HepG2 (cell line): ENCODE measurements at regions not wholly inside any gene's neighbourhood (a gene's known extent, or its start where the extent isn't known, plus 50 kb on each side); places are given as distances from the start of the nearest gene placed in this dataset.

ENCODE experiments used
- ATAC-seq: fragments of 200-7000 bp; cut with Tn5 transposase; 3 replicates; pipeline ENCODE4 v1.9.1; 2020; ENCODE audit warnings: mild to moderate bottlenecking, moderate library complexity
- BruUV-seq: library from RNA; stranded (reverse); fragments of 400-500 nt; replicated peaks from 2 replicates; lab custom pipeline; 2021; lab: Mats Ljungman, UMichigan
- CTCF ChIA-PET: fragments of 300-600 bp; formaldehyde crosslinking; extraction: SDS; loops from one replicate; lab custom pipeline; 2021; ENCODE audit warnings: low total read pairs, inconsistent platforms, low intra/inter-chr PET ratio; lab: Yijun Ruan, JAX
- POLR2A ChIA-PET: fragments of 350-600 bp; sonication (Branson Sonifier 250); formaldehyde crosslinking; loops from one replicate; lab custom pipeline; 2020; ENCODE audit warnings: antibody characterized with exemption, inconsistent platforms; lab: Yijun Ruan, JAX
- DNase-seq: peaks from one replicate; pipeline ENCODE4 v3.0.0-alpha.2; 2015; ENCODE audit warnings: low spot score
- FAIRE-seq: peaks from 3 replicates; lab custom pipeline; 2011; peaks lifted over from hg19 to GRCh38; lab: Jason Lieb, UNC
- H2AFZ ChIP-seq: one replicate; pipeline ENCODE4 v1.6.1; 2011; ENCODE audit warnings: low read length, inconsistent platforms
- H3K27ac ChIP-seq: fragments of 300-600 bp; 3 replicates; pipeline ENCODE4 v1.8.0; 2011; ENCODE audit warnings: mixed run types, mild to moderate bottlenecking, mixed read lengths, low read length, inconsistent platforms; ENCODE audit not compliant: insufficient read depth; ENCODE audit errors: extremely low read length
- H3K27me3 ChIP-seq, 2 experiments: fragments of 200-600 bp in 1 of 2; 2 replicates in 1 of 2; 3 replicates in 1 of 2; pipeline versions ENCODE4 v1.6.0 to v1.8.0; 2011; ENCODE audit warnings: low read length in 2 of 2, mild to moderate bottlenecking in 2 of 2, moderate library complexity in 2 of 2, inconsistent platforms in 1 of 2; ENCODE audit not compliant: insufficient read depth in 2 of 2, control insufficient read depth in 1 of 2
- H3K36me3 ChIP-seq, 2 experiments: fragments of 200-600 bp in 1 of 2; replicated peaks in 1 of 2; 2 replicates in 1 of 2; 3 replicates in 1 of 2; pipeline versions ENCODE4 v1.5.1 to v1.8.0; 2011; ENCODE audit warnings: low read length in 2 of 2, inconsistent platforms in 1 of 2; ENCODE audit not compliant: insufficient read depth in 2 of 2, control insufficient read depth in 1 of 2
- H3K4me1 ChIP-seq: 2 replicates; pipeline ENCODE4 v1.5.1; 2012; ENCODE audit warnings: low read length, inconsistent platforms; ENCODE audit not compliant: insufficient read depth
- H3K4me2 ChIP-seq: 2 replicates; pipeline ENCODE4 v1.6.0; 2011; ENCODE audit warnings: low read depth, low read length, inconsistent platforms
- H3K4me3 ChIP-seq, 3 experiments: fragments of 200-600 bp in 1 of 3; sonication (generic), shearing (Covaris generic) in 1 of 3; replicated peaks in 1 of 3; 2 replicates each; pipeline ENCODE4 v1.5.1; 2011 to 2016; ENCODE audit warnings: low read length in 3 of 3, inconsistent platforms in 2 of 3, low read depth in 2 of 3, mild to moderate bottlenecking in 2 of 3, control low read depth in 1 of 3, mixed read lengths in 1 of 3; ENCODE audit not compliant: insufficient read depth in 1 of 3
- H3K79me2 ChIP-seq: one replicate; pipeline ENCODE4 v1.6.1; 2011; ENCODE audit warnings: low read length, inconsistent platforms; ENCODE audit not compliant: insufficient read depth
- H3K9ac ChIP-seq: 2 replicates; pipeline ENCODE4 v1.6.0; 2011; ENCODE audit warnings: mild to moderate bottlenecking, low read depth, low read length, inconsistent platforms; ENCODE audit not compliant: insufficient read depth
- H3K9me3 ChIP-seq: 2 replicates; pipeline ENCODE4 v1.5.1; 2012; ENCODE audit warnings: mild to moderate bottlenecking, low read length
- H4K20me1 ChIP-seq: 2 replicates; pipeline ENCODE4 v1.6.0; 2011; ENCODE audit warnings: inconsistent platforms, mild to moderate bottlenecking, low read length, moderate library complexity; ENCODE audit not compliant: insufficient read depth
- MED1 ChIP-seq: sonication (generic); formaldehyde crosslinking; IDR thresholded peaks from 2 replicates; pipeline ENCODE4 v1.4.0; 2020; ENCODE audit warnings: missing genetic modification reagents
- PCBP1 ChIP-seq: fragments of 200-400 bp; formaldehyde crosslinking; IDR thresholded peaks from 2 replicates; pipeline ENCODE4 v1.6.1; 2017; ENCODE audit warnings: mild to moderate bottlenecking, low read depth, low read length, borderline replicate concordance
- PPARG ChIP-seq: conservative IDR thresholded peaks from 2 replicates; pipeline ENCODE4 v1.6.1; 2016; ENCODE audit warnings: missing biosample characterization, missing genetic modification reagents
- STAT5B ChIP-seq: sonication (generic); formaldehyde crosslinking; IDR thresholded peaks from 2 replicates; pipeline ENCODE4 v1.4.0; 2020; ENCODE audit warnings: missing genetic modification reagents
- ZMAT3 ChIP-seq: sonication (generic); formaldehyde crosslinking; conservative IDR thresholded peaks from 2 replicates; pipeline ENCODE4 v1.7.0; 2021; ENCODE audit warnings: missing genetic modification reagents
- ZNF460 ChIP-seq: sonication (generic); formaldehyde crosslinking; IDR thresholded peaks from 2 replicates; pipeline ENCODE4 v1.5.1; 2020; ENCODE audit warnings: missing genetic modification reagents, mild to moderate bottlenecking, borderline replicate concordance
- ZNF549 ChIP-seq: sonication (generic); formaldehyde crosslinking; IDR thresholded peaks from 2 replicates; pipeline ENCODE4 v1.5.0; 2020; ENCODE audit warnings: missing genetic modification reagents
- ZNF552 ChIP-seq: sonication (generic); formaldehyde crosslinking; IDR thresholded peaks from 2 replicates; pipeline ENCODE4 v1.9.0; 2022; ENCODE audit warnings: missing genetic modification reagents, mild to moderate bottlenecking, borderline replicate concordance
- ZNF768 ChIP-seq: sonication (generic); formaldehyde crosslinking; IDR thresholded peaks from 2 replicates; pipeline ENCODE4 v1.4.0; 2020; ENCODE audit warnings: missing genetic modification reagents
- WGBS: methylation state at CpG from one replicate; pipeline ENCODE4 v1.1.6; 2017; ENCODE audit warnings: low lambda C conversion rate; 5-methylcytosine and 5-hydroxymethylcytosine counted together
- in situ Hi-C: cut with HindIII; loops from 2 replicates; pipeline ENCODE4 v1.10.0; 2017; ENCODE audit warnings: low pct_unique_long_range_greater_than_20kb; ENCODE audit not compliant: extremely low pct_ligation_motif_present
- intact Hi-C: fragments of 100-400 bp; cut with micrococcal nuclease; formaldehyde crosslinking; loops from one replicate; pipeline ENCODE4 v1.10.0; 2022; ENCODE audit not compliant: unreplicated experiment
- TF ChIP-seq, protein P1 (sequence below): sonication (generic); formaldehyde crosslinking; IDR thresholded peaks from 2 replicates; pipeline ENCODE4 v1.5.0; 2020; ENCODE audit warnings: mild to moderate bottlenecking, missing genetic modification reagents
- TF ChIP-seq, protein P2 (sequence below): sonication (generic); formaldehyde crosslinking; conservative IDR thresholded peaks from 2 replicates; pipeline ENCODE4 v1.8.0; 2022; ENCODE audit warnings: low read depth, missing genetic modification reagents
- TF ChIP-seq, protein P3 (sequence below): sonication (generic); formaldehyde crosslinking; IDR thresholded peaks from 2 replicates; pipeline ENCODE4 v1.8.0; 2022; ENCODE audit warnings: mild to moderate bottlenecking, missing genetic modification reagents, moderate library complexity
- TF ChIP-seq, protein P4 (sequence below): sonication (generic); formaldehyde crosslinking; IDR thresholded peaks from 2 replicates; pipeline ENCODE4 v1.4.0; 2020; ENCODE audit warnings: mild to moderate bottlenecking, missing genetic modification reagents

DNA sequence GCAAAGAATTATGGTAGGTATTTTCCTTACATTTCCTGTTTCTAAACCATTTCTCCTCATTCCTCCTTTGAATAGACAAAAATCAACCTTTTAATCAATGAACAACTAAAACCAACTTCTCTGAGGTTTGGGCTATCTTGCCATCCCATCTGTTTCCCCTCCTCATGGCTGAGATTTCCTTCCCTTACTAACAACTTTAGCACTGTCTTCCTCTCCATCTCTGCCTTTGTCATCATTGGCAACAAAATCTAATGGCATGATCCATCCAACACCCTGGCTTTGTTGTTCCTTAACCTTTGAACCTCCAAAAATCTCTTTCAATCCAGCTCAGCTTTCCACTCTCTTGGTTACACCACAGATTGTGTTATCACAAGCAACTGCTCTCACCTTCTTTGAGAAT, 95.3 kb upstream of the FAM136A start:
- TF ChIP-seq, protein P1, sequence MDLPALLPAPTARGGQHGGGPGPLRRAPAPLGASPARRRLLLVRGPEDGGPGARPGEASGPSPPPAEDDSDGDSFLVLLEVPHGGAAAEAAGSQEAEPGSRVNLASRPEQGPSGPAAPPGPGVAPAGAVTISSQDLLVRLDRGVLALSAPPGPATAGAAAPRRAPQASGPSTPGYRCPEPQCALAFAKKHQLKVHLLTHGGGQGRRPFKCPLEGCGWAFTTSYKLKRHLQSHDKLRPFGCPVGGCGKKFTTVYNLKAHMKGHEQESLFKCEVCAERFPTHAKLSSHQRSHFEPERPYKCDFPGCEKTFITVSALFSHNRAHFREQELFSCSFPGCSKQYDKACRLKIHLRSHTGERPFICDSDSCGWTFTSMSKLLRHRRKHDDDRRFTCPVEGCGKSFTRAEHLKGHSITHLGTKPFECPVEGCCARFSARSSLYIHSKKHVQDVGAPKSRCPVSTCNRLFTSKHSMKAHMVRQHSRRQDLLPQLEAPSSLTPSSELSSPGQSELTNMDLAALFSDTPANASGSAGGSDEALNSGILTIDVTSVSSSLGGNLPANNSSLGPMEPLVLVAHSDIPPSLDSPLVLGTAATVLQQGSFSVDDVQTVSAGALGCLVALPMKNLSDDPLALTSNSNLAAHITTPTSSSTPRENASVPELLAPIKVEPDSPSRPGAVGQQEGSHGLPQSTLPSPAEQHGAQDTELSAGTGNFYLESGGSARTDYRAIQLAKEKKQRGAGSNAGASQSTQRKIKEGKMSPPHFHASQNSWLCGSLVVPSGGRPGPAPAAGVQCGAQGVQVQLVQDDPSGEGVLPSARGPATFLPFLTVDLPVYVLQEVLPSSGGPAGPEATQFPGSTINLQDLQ (CRISPR knock-in tag) = no peak
- TF ChIP-seq PPARG (CRISPR knock-in tag) = no peak
- ChIA-PET POLR2A (no interaction called here), CTCF (no interaction called here)
- Histone ChIP-seq H3K4me3 (no peak overlapping the region), H3K27ac (no peak overlapping the region), H3K36me3 (no peaks in the 10 kb centered on the region), H2AFZ (no peak overlapping the region), H3K9ac (no peak overlapping the region), H3K4me1 (no peaks in the 10 kb centered on the region), H3K9me3 (no peaks in the 10 kb centered on the region), H3K79me2 (no peaks in the 10 kb centered on the region), H3K27me3 (peaks cover 0 to 12% of the 10 kb centered on the region in 2 experiments; a peak in 1 of 5 replicates), H3K4me2 (no peak overlapping the region), H4K20me1 (no peaks in the 10 kb centered on the region)
- BruUV-seq = no TSS peak
- intact Hi-C loops (no loop called here), in situ Hi-C loops (no loop called here)
- no peak for ATAC-seq
- no peak for FAIRE-seq
- no peak for DNase-seq

DNA sequence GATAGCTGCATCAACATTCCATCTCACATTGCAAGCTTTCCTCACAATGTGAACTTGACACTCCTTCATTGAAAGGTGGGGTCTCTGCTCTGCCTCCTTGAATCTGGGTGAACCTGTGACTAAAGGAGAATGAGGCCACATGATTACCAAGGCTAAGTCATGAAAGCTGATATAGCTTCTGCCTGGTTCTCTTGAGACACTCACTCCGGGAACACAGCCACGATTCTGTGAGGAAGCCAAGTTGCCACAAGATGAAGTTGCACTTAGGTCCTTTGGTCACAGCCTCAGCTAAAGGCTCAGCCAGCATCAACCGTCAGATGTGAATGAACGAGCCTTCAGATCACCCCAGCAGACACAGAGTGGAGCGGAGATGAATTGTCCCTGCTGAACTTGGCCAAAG, 94.7 kb upstream of the FAM136A start:
- Histone ChIP-seq H3K9ac (no peak overlapping the region), H3K9me3 (no peaks in the 10 kb centered on the region), H3K4me3 (no peak overlapping the region), H3K79me2 (no peaks in the 10 kb centered on the region), H3K4me1 (no peaks in the 10 kb centered on the region), H3K36me3 (no peaks in the 10 kb centered on the region), H3K27me3 (peaks cover 0 to 12% of the 10 kb centered on the region in 2 experiments; a peak in 1 of 5 replicates), H3K27ac (no peak overlapping the region), H3K4me2 (no peak overlapping the region), H4K20me1 (no peaks in the 10 kb centered on the region), H2AFZ (no peak overlapping the region)
- ChIA-PET CTCF (no interaction called here), POLR2A (interaction anchor here (0.7 kb wide), 1 partner anchor 92 kb away, joined by 4 read pairs; no protein-coding TSS in a partner anchor)
- intact Hi-C loops (no loop called here), in situ Hi-C loops (no loop called here)
- 28% methylated on average over 5 of the region's 5 CpGs for WGBS
- BruUV-seq = no TSS peak
- no peak for DNase-seq
- no peak for ATAC-seq
- FAIRE-seq = peak; percentile 50
- no peak for TF ChIP-seq ZMAT3 (CRISPR knock-in tag)
- TF ChIP-seq ZNF768 (CRISPR knock-in tag) = no peak
- no peak for TF ChIP-seq STAT5B (CRISPR knock-in tag)
- TF ChIP-seq MED1 (CRISPR knock-in tag) = no peak
- TF ChIP-seq, protein P2, sequence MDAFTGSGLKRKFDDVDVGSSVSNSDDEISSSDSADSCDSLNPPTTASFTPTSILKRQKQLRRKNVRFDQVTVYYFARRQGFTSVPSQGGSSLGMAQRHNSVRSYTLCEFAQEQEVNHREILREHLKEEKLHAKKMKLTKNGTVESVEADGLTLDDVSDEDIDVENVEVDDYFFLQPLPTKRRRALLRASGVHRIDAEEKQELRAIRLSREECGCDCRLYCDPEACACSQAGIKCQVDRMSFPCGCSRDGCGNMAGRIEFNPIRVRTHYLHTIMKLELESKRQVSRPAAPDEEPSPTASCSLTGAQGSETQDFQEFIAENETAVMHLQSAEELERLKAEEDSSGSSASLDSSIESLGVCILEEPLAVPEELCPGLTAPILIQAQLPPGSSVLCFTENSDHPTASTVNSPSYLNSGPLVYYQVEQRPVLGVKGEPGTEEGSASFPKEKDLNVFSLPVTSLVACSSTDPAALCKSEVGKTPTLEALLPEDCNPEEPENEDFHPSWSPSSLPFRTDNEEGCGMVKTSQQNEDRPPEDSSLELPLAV = no peak
- no peak for TF ChIP-seq ZNF460 (CRISPR knock-in tag)
- TF ChIP-seq, protein P3, sequence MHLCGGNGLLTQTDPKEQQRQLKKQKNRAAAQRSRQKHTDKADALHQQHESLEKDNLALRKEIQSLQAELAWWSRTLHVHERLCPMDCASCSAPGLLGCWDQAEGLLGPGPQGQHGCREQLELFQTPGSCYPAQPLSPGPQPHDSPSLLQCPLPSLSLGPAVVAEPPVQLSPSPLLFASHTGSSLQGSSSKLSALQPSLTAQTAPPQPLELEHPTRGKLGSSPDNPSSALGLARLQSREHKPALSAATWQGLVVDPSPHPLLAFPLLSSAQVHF (CRISPR knock-in tag) = no peak
- TF ChIP-seq ZNF552 (CRISPR knock-in tag) = no peak
- no peak for TF ChIP-seq ZNF549
- TF ChIP-seq, protein P4, sequence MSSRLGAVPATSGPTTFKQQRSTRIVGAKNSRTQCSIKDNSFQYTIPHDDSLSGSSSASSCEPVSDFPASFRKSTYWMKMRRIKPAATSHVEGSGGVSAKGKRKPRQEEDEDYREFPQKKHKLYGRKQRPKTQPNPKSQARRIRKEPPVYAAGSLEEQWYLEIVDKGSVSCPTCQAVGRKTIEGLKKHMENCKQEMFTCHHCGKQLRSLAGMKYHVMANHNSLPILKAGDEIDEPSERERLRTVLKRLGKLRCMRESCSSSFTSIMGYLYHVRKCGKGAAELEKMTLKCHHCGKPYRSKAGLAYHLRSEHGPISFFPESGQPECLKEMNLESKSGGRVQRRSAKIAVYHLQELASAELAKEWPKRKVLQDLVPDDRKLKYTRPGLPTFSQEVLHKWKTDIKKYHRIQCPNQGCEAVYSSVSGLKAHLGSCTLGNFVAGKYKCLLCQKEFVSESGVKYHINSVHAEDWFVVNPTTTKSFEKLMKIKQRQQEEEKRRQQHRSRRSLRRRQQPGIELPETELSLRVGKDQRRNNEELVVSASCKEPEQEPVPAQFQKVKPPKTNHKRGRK (CRISPR knock-in tag) = no peak
- no peak for TF ChIP-seq PCBP1
